Mucosa of descending colon (tissue), 3 donors: ENCODE measurements at regions not wholly inside any gene's neighbourhood (a gene's known extent, or its start where the extent isn't known, plus 50 kb on each side); places are given as distances from the start of the nearest gene placed in this dataset.

ENCODE experiments used
- ATAC-seq: fragments of 200-7000 bp; cut with Tn5 transposase; one replicate; pipeline ENCODE4 v1.9.1; 2020; ENCODE audit warnings: mild to moderate bottlenecking, moderate library complexity
- DNase-seq, 3 donors: peaks; one replicate each; pipeline ENCODE4 v3.0.0-alpha.2; 2020
- H3K36me3 ChIP-seq: fragments of 200-600 bp; one replicate; pipeline ENCODE4 v1.8.0; 2021; ENCODE audit warnings: low read depth, mild to moderate bottlenecking
- H3K4me1 ChIP-seq: fragments of 200-600 bp; one replicate; pipeline ENCODE4 v1.8.0; 2021; ENCODE audit warnings: low read depth, mild to moderate bottlenecking
- H3K4me3 ChIP-seq: fragments of 200-600 bp; one replicate; pipeline ENCODE4 v1.8.0; 2021; ENCODE audit warnings: mild to moderate bottlenecking
- H3K9me3 ChIP-seq: fragments of 200-600 bp; one replicate; pipeline ENCODE4 v1.8.0; 2021; ENCODE audit warnings: mild to moderate bottlenecking
- CTCF ChIP-seq: fragments of 200-600 bp; IDR thresholded peaks from one replicate; pipeline ENCODE4 v1.8.0; 2022; ENCODE audit warnings: antibody characterized with exemption, mild to moderate bottlenecking
- intact Hi-C, 2 donors: fragments of 100-400 bp; cut with DNase I in 1 of 2; cut with micrococcal nuclease in 1 of 2; formaldehyde crosslinking; loops; one replicate each; pipeline versions ENCODE4 v1.11.0 to v1.11.1; 2022; cut with DNase I, micrococcal nuclease
- donor health status: DM: no; HTN: no; CAD: no; lungs with moderate emphysema.
- donor health status: DM: no; HTN: no; CAD: no.
- donor health status: DM: no; HTN: yes; CAD: no.

- DNase-seq (no peak), ATAC-seq (no peak)
- intact Hi-C loops, result no loop called here
- no peaks in the 10 kb centered on the region for H3K4me1 ChIP-seq
- no peak overlapping the region for H3K4me3 ChIP-seq
- H3K36me3 ChIP-seq, result no peaks in the 10 kb centered on the region
- TF ChIP-seq CTCF, result no peak
- H3K9me3 ChIP-seq, result peaks cover 26% of the 10 kb centered on the region
These were observed 1326.3 kb upstream of the CADM2 start for GRCh38 chr3:83632526-83632925.

GRCh38 chr3:83633758-83634157 lies 1325.0 kb upstream of the CADM2 start:
- DNase-seq (no peak), ATAC-seq (no peak)
- TF ChIP-seq CTCF, result no peak
- intact Hi-C loops, result no loop called here
- Histone ChIP-seq H3K4me3 (no peak overlapping the region), H3K9me3 (peaks cover 37% of the 10 kb centered on the region), H3K36me3 (no peaks in the 10 kb centered on the region), H3K4me1 (no peaks in the 10 kb centered on the region)

- no peak for TF ChIP-seq CTCF
- intact Hi-C loops, result no loop called here
- ATAC-seq, result no peak
- Histone ChIP-seq H3K36me3 (no peaks in the 10 kb centered on the region), H3K4me3 (no peak overlapping the region), H3K9me3 (peaks cover 39% of the 10 kb centered on the region), H3K4me1 (no peaks in the 10 kb centered on the region)
- no peak for DNase-seq
These were observed 1309.1 kb upstream of the CADM2 start for GRCh38 chr3:83649692-83650091.

- H3K4me1 ChIP-seq, result no peaks in the 10 kb centered on the region
- no peaks in the 10 kb centered on the region for H3K36me3 ChIP-seq
- no peak for DNase-seq
- H3K4me3 ChIP-seq, result no peak overlapping the region
- intact Hi-C loops, result no loop called here
- H3K9me3 ChIP-seq, result peaks cover 45% of the 10 kb centered on the region
- TF ChIP-seq CTCF, result no peak
- ATAC-seq, result no peak
These were observed 1303.7 kb upstream of the CADM2 start for GRCh38 chr3:83655083-83655482.

- ATAC-seq (no peak), DNase-seq (no peak)
- Histone ChIP-seq H3K9me3 (peaks cover 39% of the 10 kb centered on the region), H3K4me3 (no peak overlapping the region), H3K4me1 (no peaks in the 10 kb centered on the region), H3K36me3 (no peaks in the 10 kb centered on the region)
- TF ChIP-seq CTCF, result no peak
- intact Hi-C loops, result no loop called here
These were observed 1296.3 kb upstream of the CADM2 start for GRCh38 chr3:83662381-83662960.

- H3K36me3 ChIP-seq, result no peaks in the 10 kb centered on the region
- intact Hi-C loops, result no loop called here
- TF ChIP-seq CTCF, result no peak
- H3K4me3 ChIP-seq, result no peak overlapping the region
- DNase-seq, result no peak
- H3K9me3 ChIP-seq, result peaks cover 11% of the 10 kb centered on the region
- no peaks in the 10 kb centered on the region for H3K4me1 ChIP-seq
- no peak for ATAC-seq
These were observed 1288.4 kb upstream of the CADM2 start for GRCh38 chr3:83670416-83670815.
